ENCODE measurements at regions not wholly inside any gene's neighbourhood (a gene's known extent, or its start where the extent isn't known, plus 50 kb on each side); places are given as distances from the start of the nearest gene placed in this dataset.

DNA sequence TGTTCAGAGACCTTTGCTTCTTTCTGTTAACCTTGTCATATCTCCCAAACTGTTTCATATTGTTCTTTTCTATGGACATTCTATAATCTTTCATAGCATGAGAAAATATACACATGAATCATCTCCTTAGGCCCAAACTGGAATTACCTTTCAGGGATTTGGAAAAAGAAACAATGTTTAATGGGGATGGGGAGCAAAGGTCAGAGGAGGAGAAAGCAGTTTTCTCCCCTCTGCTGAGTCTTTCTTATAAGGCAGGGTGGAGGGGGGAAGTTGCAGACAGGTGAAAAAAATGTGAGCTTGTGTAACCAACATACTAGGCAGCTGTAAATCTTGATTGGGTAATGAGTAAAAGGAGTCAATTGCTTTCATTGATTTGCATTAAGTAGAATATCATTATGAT lies 164.1 kb downstream of the BRINP2 start:
- TF ChIP-seq, protein P1, sequence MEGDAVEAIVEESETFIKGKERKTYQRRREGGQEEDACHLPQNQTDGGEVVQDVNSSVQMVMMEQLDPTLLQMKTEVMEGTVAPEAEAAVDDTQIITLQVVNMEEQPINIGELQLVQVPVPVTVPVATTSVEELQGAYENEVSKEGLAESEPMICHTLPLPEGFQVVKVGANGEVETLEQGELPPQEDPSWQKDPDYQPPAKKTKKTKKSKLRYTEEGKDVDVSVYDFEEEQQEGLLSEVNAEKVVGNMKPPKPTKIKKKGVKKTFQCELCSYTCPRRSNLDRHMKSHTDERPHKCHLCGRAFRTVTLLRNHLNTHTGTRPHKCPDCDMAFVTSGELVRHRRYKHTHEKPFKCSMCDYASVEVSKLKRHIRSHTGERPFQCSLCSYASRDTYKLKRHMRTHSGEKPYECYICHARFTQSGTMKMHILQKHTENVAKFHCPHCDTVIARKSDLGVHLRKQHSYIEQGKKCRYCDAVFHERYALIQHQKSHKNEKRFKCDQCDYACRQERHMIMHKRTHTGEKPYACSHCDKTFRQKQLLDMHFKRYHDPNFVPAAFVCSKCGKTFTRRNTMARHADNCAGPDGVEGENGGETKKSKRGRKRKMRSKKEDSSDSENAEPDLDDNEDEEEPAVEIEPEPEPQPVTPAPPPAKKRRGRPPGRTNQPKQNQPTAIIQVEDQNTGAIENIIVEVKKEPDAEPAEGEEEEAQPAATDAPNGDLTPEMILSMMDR (conservative IDR thresholded peaks at IDR 0.05; ENCODE audit: low read length) = no peak
- TF ChIP-seq EZH2phosphoT487 (IDR thresholded peaks at IDR 0.05; ENCODE audit: borderline replicate concordance, low read depth, low read length) = no peak
- no peak for DNase-seq (ENCODE audit: low spot score)
- H3K27ac ChIP-seq (ENCODE audit: low read depth, low read length, poor library complexity, severe bottlenecking) = no peak overlapping the region
- POLR2A ChIA-PET = no interaction called here
- H2AFZ ChIP-seq (ENCODE audit: low read length) = no peak overlapping the region
- H3K4me2 ChIP-seq (ENCODE audit: low read length) = no peak overlapping the region
- no peak overlapping the region for H3K4me3 ChIP-seq (ENCODE audit: low read depth, low read length, poor library complexity, severe bottlenecking)
- H3K4me1 ChIP-seq (ENCODE audit: insufficient read depth, low read length, poor library complexity, severe bottlenecking) = no peaks in the 10 kb centered on the region
- H4K20me1 ChIP-seq (ENCODE audit: insufficient read depth, low read length) = no peaks in the 10 kb centered on the region
- CTCF ChIA-PET (ENCODE audit: unreplicated experiment) = no interaction called here
- intact Hi-C loops (cut with micrococcal nuclease; ENCODE audit: unreplicated experiment) = no loop called here
- no peaks in the 10 kb centered on the region for H3K9me2 ChIP-seq (ENCODE audit: insufficient read depth, low read length)
- H3K79me2 ChIP-seq (ENCODE audit: insufficient read depth, low read depth, low read length) = no peaks in the 10 kb centered on the region
- H3K9me3 ChIP-seq (ENCODE audit: low read length) = no peaks in the 10 kb centered on the region
- no TSS peak for BruUV-seq (replicated peaks)
- H3K36me3 ChIP-seq (ENCODE audit: insufficient read depth, low read length) = no peaks in the 10 kb centered on the region

DNA sequence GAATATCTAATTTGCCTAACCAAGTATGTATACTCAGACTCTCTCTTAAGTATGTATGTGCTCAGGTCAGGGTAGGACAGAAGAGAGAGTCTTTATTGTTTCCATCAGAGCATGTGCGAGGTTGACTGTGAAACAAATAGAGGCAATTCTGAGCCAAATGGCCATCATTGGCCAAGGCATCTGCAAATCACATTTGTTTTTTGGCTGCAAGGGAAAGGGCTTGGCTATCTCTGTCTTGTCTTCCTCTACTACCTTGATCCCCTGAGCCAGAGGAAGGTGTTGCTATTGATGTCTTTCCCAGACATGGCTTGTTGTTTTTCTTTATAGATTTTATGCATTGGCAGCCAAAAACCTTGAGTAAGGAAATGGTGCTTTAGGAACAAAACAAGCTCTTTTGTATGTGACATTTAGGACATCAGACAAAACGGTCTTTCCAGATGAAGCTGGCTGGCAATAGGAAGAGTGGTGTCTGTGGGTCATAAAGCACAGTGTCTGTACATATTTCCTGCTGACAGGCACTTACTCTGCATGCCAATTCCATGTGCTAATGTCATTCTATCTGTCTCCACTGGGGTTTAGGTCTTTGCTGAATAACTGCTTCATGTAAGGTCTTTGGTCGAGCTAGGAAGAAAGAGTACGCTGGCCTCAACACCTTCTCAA lies 163.3 kb downstream of the BRINP2 start:
- Histone ChIP-seq H4K20me1 (ENCODE audit: insufficient read depth, low read length) (no peaks in the 10 kb centered on the region), H3K27ac (ENCODE audit: low read depth, low read length, poor library complexity, severe bottlenecking) (no peak overlapping the region), H2AFZ (ENCODE audit: low read length) (no peak overlapping the region), H3K36me3 (ENCODE audit: insufficient read depth, low read length) (no peaks in the 10 kb centered on the region), H3K9me3 (ENCODE audit: low read length) (no peaks in the 10 kb centered on the region), H3K4me2 (ENCODE audit: low read length) (no peak overlapping the region), H3K9me2 (ENCODE audit: insufficient read depth, low read length) (no peaks in the 10 kb centered on the region), H3K4me3 (ENCODE audit: low read depth, low read length, poor library complexity, severe bottlenecking) (no peak overlapping the region), H3K79me2 (ENCODE audit: insufficient read depth, low read depth, low read length) (no peaks in the 10 kb centered on the region), H3K4me1 (ENCODE audit: insufficient read depth, low read length, poor library complexity, severe bottlenecking) (no peaks in the 10 kb centered on the region)
- TF ChIP-seq, protein P1 (conservative IDR thresholded peaks at IDR 0.05; ENCODE audit: low read length) = no peak
- no peak for TF ChIP-seq EZH2phosphoT487 (IDR thresholded peaks at IDR 0.05; ENCODE audit: borderline replicate concordance, low read depth, low read length)
- ChIA-PET CTCF (ENCODE audit: unreplicated experiment) (no interaction called here), POLR2A (no interaction called here)
- intact Hi-C loops (cut with micrococcal nuclease; ENCODE audit: unreplicated experiment) = no loop called here
- no peak for DNase-seq (ENCODE audit: low spot score)
- no TSS peak for BruUV-seq (replicated peaks)

Data from OCI-LY7 (cell line).